ENCODE measurements at regions not wholly inside any gene's neighbourhood (a gene's known extent, or its start where the extent isn't known, plus 50 kb on each side); places are given as distances from the start of the nearest gene placed in this dataset.

DNA sequence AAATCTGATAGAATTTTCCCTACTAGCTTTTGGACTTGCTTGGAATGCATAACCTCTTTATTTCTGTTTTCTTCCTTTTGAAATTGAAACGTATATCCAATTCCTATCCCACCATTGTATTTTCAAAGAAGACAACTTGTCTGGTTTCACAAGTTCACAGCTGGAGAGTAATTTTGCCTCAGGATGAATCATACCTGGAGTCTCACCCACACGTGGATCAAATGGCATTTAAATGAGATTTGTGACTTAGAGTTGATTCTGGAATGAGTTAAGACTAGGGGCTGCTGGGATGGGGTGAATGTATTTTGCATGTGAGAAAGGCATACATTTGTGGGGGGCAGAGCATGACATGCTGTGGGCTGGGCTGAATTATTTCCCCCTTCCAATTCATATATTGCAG, 516.5 kb upstream of the MGAT4C start:
- dilution Hi-C loops (cut with MboI; ENCODE audit: extremely low pct_ligation_motif_present, low sequenced_read_pairs): no loop called here
- DNase-seq (ENCODE audit: low read depth, low spot score): no peak

DNA sequence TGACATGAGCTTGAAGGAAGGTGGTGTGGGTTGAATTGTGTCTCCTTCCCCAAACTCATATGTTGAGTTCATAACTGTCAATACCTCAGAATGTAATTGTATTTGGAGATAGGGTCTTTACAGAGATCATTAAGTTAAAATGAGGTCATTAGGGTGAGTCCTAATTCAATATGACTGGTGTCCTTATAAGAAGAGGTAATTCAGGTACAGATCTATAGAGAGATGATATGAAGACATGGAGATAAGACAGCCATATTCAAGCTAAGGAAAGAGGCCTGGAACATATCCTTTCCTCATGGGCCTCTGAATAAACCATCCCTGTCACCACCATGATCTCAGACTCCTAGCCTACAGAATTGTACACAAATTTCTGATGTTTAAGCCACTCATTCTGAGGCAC, 514.7 kb upstream of the MGAT4C start:
- Histone ChIP-seq H3K4me3 (ENCODE audit: control insufficient read depth in 2 of 3, extremely low read depth in 1 of 3, insufficient read depth in 2 of 3, low read depth in 1 of 3, low read length in 3 of 3) (no peak overlapping the region), H3K4me2 (ENCODE audit: control insufficient read depth, extremely low read depth, insufficient read depth, low read depth, low read length) (no peak overlapping the region), H3K4me1 (ENCODE audit: control insufficient read depth, extremely low read depth, insufficient read depth, low read length) (peaks cover 3% of the 10 kb centered on the region), H3K27me3 (ENCODE audit: control insufficient read depth, extremely low read depth, insufficient read depth, low read length) (no peaks in the 10 kb centered on the region), H3K79me2 (ENCODE audit: control insufficient read depth, insufficient read depth, low read length) (no peaks in the 10 kb centered on the region), H3K9ac (ENCODE audit: control insufficient read depth, extremely low read depth, insufficient read depth, low read length) (no peak overlapping the region), H3K27ac (ENCODE audit: control insufficient read depth, insufficient read depth, low read length) (no peak overlapping the region), H3K9me3 (ENCODE audit: control insufficient read depth, low read depth, low read length) (no peaks in the 10 kb centered on the region), H3K36me3 (ENCODE audit: control insufficient read depth in 2 of 2, extremely low read depth in 1 of 2, insufficient read depth in 2 of 2, low read length in 2 of 2) (no peaks in the 10 kb centered on the region), H4K20me1 (ENCODE audit: control insufficient read depth, extremely low read depth, insufficient read depth, low read length) (no peaks in the 10 kb centered on the region), H2AFZ (ENCODE audit: control insufficient read depth, low read length) (no peak overlapping the region), H3K9me1 (ENCODE audit: control insufficient read depth, extremely low read depth, insufficient read depth, low read length) (no peaks in the 10 kb centered on the region)
- TF ChIP-seq, protein P1, sequence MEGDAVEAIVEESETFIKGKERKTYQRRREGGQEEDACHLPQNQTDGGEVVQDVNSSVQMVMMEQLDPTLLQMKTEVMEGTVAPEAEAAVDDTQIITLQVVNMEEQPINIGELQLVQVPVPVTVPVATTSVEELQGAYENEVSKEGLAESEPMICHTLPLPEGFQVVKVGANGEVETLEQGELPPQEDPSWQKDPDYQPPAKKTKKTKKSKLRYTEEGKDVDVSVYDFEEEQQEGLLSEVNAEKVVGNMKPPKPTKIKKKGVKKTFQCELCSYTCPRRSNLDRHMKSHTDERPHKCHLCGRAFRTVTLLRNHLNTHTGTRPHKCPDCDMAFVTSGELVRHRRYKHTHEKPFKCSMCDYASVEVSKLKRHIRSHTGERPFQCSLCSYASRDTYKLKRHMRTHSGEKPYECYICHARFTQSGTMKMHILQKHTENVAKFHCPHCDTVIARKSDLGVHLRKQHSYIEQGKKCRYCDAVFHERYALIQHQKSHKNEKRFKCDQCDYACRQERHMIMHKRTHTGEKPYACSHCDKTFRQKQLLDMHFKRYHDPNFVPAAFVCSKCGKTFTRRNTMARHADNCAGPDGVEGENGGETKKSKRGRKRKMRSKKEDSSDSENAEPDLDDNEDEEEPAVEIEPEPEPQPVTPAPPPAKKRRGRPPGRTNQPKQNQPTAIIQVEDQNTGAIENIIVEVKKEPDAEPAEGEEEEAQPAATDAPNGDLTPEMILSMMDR (optimal IDR thresholded peaks at IDR 0.05 in 1 of 3, IDR thresholded peaks at IDR 0.05 in 1 of 3, conservative IDR thresholded peaks at IDR 0.05 in 1 of 3; ENCODE audit: extremely low read depth in 1 of 3, insufficient read depth in 2 of 3, low read length in 3 of 3): no peak
- TF ChIP-seq EZH2 (IDR thresholded peaks at IDR 0.05; ENCODE audit: low read length): no peak
- dilution Hi-C loops (cut with MboI; ENCODE audit: extremely low pct_ligation_motif_present, low sequenced_read_pairs): no loop called here
- DNase-seq (ENCODE audit: low read depth, low spot score): no peak
- no peak for FAIRE-seq

More for the DNA sequence above, 516.5 kb upstream of the MGAT4C start:
- TF ChIP-seq, protein P1 (optimal IDR thresholded peaks at IDR 0.05 in 1 of 3, IDR thresholded peaks at IDR 0.05 in 1 of 3, conservative IDR thresholded peaks at IDR 0.05 in 1 of 3; ENCODE audit: extremely low read depth in 1 of 3, insufficient read depth in 2 of 3, low read length in 3 of 3): no peak
- no peak for TF ChIP-seq EZH2 (IDR thresholded peaks at IDR 0.05; ENCODE audit: low read length)
- Histone ChIP-seq H3K79me2 (ENCODE audit: control insufficient read depth, insufficient read depth, low read length) (no peaks in the 10 kb centered on the region), H3K4me1 (ENCODE audit: control insufficient read depth, extremely low read depth, insufficient read depth, low read length) (peaks cover 3% of the 10 kb centered on the region), H3K36me3 (ENCODE audit: control insufficient read depth in 2 of 2, extremely low read depth in 1 of 2, insufficient read depth in 2 of 2, low read length in 2 of 2) (no peaks in the 10 kb centered on the region), H3K27me3 (ENCODE audit: control insufficient read depth, extremely low read depth, insufficient read depth, low read length) (no peaks in the 10 kb centered on the region), H3K9me3 (ENCODE audit: control insufficient read depth, low read depth, low read length) (no peaks in the 10 kb centered on the region), H4K20me1 (ENCODE audit: control insufficient read depth, extremely low read depth, insufficient read depth, low read length) (no peaks in the 10 kb centered on the region), H2AFZ (ENCODE audit: control insufficient read depth, low read length) (no peak overlapping the region), H3K27ac (ENCODE audit: control insufficient read depth, insufficient read depth, low read length) (no peak overlapping the region), H3K4me3 (ENCODE audit: control insufficient read depth in 2 of 3, extremely low read depth in 1 of 3, insufficient read depth in 2 of 3, low read depth in 1 of 3, low read length in 3 of 3) (no peak overlapping the region), H3K9ac (ENCODE audit: control insufficient read depth, extremely low read depth, insufficient read depth, low read length) (no peak overlapping the region), H3K9me1 (ENCODE audit: control insufficient read depth, extremely low read depth, insufficient read depth, low read length) (no peaks in the 10 kb centered on the region), H3K4me2 (ENCODE audit: control insufficient read depth, extremely low read depth, insufficient read depth, low read depth, low read length) (no peak overlapping the region)
- peak; percentile 64 for FAIRE-seq

All from keratinocyte (primary cell).